ENCODE measurements at regions not wholly inside any gene's neighbourhood (a gene's known extent, or its start where the extent isn't known, plus 50 kb on each side); places are given as distances from the start of the nearest gene placed in this dataset.

- no peak for TF ChIP-seq CTCF (conservative IDR thresholded peaks at IDR 0.05; ENCODE audit: low read depth in 2 of 2)
- TF ChIP-seq REST (IDR thresholded peaks at IDR 0.05; ENCODE audit: unreplicated experiment): no peak
- no peak for TF ChIP-seq EZH2phosphoT487 (IDR thresholded peaks at IDR 0.05; ENCODE audit: unreplicated experiment)
- TF ChIP-seq EZH2 (IDR thresholded peaks at IDR 0.05; ENCODE audit: low read depth, unreplicated experiment): no peak
- TF ChIP-seq ZNF331 (CRISPR knock-in tag; IDR thresholded peaks at IDR 0.05; ENCODE audit: low read depth): no peak
- TF ChIP-seq CREB1 (CRISPR knock-in tag; IDR thresholded peaks at IDR 0.05; ENCODE audit: low read depth): no peak
- TF ChIP-seq NANOG (IDR thresholded peaks at IDR 0.05; ENCODE audit: borderline replicate concordance): no peak
- no peak for TF ChIP-seq POLR2AphosphoS5 (IDR thresholded peaks at IDR 0.05; ENCODE audit: low read depth)
Observed at GRCh38 chr2:138171244-138171643, 207.0 kb downstream of the HNMT start.

All from GM23338 (cell line).